8988T (cell line): ENCODE measurements at regions not wholly inside any gene's neighbourhood (a gene's known extent, or its start where the extent isn't known, plus 50 kb on each side); places are given as distances from the start of the nearest gene placed in this dataset.

Experiments
- DNase-seq: peaks from one replicate; pipeline ENCODE4 v3.0.0; 2011

GRCh38 chr2:64858541-64859311 lies 130.5 kb upstream of the SLC1A4 start:
- no peak for DNase-seq

GRCh38 chr2:64859312-64860212 lies 129.6 kb upstream of the SLC1A4 start:
- DNase-seq: peak; percentile 76

DNA sequence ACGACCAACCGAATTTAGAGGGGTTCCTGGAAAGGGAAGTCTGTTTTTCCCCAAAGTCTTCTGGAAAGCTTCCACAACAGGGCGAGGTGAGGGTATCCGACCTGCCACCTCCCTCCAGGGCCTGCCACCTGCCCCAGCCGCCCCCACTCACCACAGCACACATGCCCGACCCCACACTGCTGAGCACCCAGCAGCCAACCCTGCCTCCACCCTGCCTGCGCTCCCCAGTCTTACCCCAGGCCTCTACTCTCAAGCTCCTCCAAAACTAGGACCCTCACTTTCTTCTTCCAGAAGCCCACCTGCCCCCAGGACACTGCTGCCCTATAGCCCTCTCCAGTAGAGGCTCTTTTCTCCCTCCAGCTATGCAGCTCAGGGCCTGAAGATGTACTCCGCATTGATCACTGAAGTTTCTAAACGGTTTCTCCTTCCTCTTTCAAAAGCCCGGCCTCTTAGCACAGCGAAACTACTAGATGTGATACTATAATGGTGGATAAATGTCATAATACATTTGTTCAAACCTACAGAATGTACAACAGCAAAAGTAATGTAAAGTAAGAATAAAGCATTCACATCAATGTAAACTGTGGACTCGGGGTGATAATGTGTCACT lies 128.8 kb upstream of the SLC1A4 start:
- DNase-seq: no peak

- DNase-seq: no peak
These were observed 128.3 kb upstream of the SLC1A4 start for GRCh38 chr2:64860936-64861335.

GRCh38 chr2:64861452-64862397 lies 127.5 kb upstream of the SLC1A4 start:
- DNase-seq: no peak

DNA sequence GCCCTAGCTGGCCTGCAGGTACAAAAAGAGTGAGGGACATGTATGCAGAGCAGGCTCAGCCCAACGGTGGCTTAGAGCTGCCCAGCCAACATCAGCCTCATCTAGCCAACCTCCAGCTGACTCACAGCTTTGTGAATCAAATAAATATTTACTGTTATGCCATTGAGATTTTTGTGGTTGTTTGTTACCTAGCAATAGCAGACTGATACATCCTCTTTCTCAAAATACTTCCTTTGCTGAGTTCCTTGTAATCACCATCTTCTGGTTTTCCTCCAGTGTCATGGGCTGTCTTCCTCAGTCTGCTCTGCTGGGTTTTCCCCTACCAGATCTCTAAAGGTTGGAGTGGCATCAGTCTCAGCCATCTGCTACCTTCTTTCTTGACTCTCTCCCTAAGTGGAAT lies 126.6 kb upstream of the SLC1A4 start:
- DNase-seq: no peak

DNA sequence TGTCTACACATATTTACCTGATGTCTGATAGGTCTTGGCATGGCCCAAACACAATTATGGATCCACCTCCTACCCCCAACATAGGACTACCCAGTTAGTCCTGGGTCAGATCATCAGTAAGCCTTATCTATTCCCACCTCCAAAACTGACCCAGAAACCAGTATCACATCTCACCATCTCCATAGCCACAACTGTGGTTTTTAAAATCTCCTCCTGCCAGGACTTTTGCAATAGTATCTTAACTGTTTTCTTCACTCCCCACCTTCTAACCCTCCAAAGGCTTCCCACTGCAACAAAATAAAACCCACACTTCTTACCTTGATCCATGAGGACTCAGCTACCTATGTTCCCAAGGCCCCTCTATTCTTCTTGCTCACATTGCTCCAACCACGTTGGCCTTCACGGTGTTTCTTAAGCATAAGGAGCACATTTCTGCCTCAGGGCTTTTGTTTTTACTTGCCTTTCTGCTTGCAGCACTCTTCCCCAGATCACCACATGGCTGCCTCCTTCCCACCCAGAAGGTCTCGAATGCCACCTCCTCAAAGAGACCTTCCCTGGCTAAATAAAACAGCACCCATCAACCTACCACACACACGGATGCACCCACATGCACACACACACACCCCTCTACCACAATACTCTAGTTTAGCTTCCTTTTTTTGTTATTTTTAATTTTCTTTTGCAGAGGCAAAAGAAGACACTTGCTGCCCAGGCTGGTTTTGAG lies 125.9 kb upstream of the SLC1A4 start:
- no peak for DNase-seq

GRCh38 chr2:64865073-64865830 lies 123.9 kb upstream of the SLC1A4 start:
- peak; percentile 93 for DNase-seq

DNA sequence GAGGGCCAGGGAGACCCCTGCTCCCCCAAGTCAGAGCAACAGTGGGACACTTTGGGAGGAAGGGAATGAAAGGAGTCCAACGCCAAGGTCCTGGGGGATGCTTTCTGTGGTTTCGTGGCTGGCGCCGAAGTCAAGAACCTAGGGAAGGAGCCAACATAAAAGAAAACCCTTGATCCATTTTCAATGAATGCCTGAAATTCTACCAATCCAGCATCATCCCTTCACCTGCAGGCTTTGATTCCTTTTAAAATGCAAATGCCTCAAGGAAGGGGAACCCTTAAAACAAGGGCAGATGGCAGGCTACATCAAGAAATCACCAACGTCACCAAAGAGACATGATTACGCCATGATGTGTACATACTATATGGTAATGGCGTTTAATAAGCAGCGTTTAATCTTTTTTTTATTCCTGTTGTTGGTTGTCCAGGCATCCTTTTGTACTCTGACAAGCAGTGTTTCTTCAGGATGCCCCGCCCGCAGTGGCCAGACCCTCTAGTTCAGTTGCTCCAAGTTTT lies 123.3 kb upstream of the SLC1A4 start:
- no peak for DNase-seq

DNA sequence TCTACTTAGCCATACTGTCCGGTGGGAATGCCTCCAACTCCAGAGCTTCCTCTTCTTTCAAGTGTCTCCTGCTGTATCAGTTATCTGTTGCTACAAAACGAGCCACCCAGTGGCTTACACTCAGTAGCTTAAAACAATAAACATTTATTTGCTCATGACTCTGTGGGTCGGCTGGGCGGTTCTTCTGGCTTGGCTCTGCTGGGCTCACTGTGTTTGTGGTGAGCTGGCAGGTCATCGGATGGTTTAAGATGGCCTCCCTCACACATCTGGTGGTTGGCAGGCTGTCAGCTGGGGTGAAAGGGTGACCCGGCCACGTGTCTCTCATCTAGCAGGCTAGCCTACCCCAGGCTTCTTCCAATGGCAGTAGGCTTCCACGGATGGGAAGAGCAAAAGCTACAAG lies 122.4 kb upstream of the SLC1A4 start:
- no peak for DNase-seq

- no peak for DNase-seq
These were observed 121.8 kb upstream of the SLC1A4 start for GRCh38 chr2:64867253-64867996.

DNA sequence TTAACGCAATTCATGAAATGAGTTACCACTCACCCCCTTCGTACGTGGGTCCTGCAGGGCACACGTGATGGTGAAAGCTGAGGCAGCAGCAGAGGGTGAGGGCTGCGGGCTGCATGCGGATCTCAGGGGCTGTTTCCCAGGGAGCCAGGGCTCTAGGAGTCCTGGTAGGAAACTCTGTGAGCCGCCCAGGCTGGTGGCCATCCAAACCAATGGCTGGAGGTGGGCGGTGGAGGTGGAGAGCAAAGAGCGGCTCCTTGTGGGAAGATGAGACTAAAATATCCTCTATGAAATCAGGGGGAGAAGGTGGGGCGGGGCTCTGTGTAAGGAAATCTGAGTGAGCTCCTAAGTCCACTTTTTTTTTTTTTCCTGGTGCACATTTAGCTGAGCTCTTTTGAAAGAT lies 120.1 kb upstream of the SLC1A4 start:
- no peak for DNase-seq

DNA sequence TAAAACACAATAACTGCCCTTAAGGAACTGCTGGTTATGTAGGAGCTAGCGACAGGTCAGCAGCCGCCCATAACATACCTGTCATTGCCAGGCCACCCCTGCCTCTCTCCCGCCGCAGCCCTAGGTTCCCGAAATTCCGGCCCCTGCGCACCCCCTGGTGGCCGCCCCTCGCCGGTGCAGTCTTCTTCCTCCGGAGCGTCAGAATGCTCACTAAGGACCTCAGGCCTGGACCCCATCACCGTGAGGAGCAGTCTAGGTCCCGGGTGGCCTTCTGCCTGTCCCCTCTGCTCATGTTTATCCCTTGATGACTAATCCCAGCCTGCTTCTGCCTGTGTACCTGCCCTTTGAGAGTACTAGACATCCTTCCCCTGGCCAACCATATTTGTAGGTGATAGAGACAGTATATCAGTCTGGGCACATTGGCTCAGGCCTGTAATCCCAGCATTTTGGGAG lies 115.7 kb upstream of the SLC1A4 start:
- DNase-seq: peak; percentile 45

- no peak for DNase-seq
These were observed 114.6 kb upstream of the SLC1A4 start for GRCh38 chr2:64874593-64874992.

- DNase-seq: no peak
These were observed 113.8 kb upstream of the SLC1A4 start for GRCh38 chr2:64875368-64875767.

DNA sequence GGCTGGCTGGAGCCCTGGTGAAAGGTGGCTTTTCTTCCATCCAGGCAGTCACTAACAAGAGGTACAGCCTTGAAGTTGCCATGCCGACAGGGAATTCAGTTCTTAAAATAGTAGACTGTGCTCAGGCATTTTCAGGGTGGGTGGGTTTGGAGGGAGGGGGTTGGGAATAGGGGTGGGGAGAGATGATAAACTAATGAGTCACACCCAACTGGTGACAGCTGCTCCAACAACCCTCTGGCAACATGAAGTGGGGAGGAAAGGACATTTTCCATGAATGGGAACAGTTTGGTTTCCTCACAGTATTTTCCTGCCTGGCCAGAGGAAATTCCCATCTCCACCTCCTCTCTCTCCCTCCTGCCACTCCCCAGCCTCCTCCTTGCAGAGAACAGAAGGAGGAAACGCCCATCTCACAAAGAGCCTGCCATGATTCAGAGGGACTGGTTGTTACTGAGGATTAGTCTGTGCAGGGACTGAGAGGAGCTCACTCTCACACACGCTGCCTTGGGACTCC lies 113.0 kb upstream of the SLC1A4 start:
- DNase-seq: no peak

GRCh38 chr2:64879745-64880144 lies 109.5 kb upstream of the SLC1A4 start:
- no peak for DNase-seq

DNA sequence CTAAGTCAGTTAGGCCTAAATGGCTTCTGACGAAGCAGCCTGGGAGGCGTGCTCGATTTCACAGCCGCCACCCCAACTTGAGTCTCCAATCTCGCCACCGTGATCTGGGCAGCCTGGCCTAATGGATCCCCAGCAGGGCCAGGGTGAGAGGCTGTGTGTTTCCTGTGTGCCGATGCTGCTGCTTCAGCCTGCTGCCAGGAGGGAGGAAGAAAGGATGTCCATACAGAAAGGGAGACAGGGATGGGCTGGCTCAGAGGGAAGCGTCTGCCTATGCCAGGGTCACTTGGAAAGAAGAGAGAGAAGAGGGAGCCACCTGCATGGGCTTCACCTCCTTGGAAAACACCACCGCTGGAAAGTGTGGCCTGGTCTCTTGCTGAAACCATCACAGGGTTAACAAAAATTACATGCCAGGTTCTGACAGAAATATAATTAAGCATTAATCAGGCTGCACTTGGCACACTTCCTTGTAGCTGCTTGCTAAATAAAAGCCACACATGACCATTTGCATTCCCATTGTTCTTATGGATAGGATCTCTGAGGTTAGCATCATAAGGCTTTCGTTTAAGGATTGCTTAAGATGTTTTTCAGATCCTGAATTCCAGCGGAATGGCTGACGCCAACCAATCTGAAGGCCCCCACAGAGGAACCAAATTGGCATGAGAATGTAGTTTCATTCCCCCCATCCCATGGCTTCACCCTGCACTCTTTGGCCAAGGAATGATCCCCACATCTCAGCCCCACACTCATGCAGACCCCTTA lies 108.8 kb upstream of the SLC1A4 start:
- no peak for DNase-seq

DNA sequence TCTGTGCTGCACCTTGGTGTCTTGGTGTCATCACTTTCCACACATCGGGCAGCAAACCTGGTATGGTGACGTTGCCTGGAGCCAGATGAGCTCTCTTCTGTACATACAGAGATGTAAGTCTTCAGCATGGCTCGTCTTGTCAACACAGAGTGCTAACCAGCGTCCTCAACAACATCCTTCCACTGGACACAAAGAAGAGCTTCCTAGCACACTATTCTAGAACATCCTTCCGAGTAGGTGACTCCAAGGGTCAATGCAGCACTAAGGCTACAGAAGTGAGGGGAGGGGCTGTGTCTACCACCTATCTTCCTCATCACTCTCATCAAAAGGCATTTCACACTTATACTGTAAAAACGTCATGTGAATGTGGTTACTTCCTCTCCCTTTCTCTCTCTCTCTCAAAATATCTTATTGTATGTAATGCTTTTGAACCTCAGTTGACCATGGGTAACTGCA lies 108.1 kb upstream of the SLC1A4 start:
- no peak for DNase-seq
